GM19328 (cell line): ENCODE measurements at regions not wholly inside any gene's neighbourhood (a gene's known extent, or its start where the extent isn't known, plus 50 kb on each side); places are given as distances from the start of the nearest gene placed in this dataset.

Source experiments
- ATAC-seq: cut with Tn5 transposase; IDR thresholded peaks from one replicate; pipeline ENCODE4 v1.9.1; 2021; ENCODE audit warnings: mild to moderate bottlenecking, moderate library complexity; ENCODE audit not compliant: unreplicated experiment

GRCh38 chr7:67807826-67808225, 811.2 kb downstream of the TYW1 start:
- ATAC-seq, result no peak

DNA sequence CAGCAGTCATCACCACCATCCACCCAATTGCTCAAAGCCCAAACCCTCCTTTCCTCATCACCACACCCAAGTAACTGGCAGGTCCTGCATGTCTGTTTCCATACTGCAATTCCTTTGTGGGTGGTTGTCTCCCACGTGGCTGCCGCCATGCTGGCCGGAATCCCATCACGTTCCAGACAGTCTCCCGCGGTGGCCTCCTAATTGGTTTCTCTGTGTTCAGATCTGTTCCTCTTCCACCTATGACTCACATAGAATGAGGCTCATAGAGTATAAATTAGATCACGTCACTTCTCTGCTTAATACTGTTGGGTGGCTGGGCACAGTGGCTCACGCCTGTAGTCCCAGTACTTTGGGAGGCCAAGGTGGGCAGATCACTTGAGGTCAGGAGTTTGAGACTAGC, 813.0 kb downstream of the TYW1 start:
- no peak for ATAC-seq

DNA sequence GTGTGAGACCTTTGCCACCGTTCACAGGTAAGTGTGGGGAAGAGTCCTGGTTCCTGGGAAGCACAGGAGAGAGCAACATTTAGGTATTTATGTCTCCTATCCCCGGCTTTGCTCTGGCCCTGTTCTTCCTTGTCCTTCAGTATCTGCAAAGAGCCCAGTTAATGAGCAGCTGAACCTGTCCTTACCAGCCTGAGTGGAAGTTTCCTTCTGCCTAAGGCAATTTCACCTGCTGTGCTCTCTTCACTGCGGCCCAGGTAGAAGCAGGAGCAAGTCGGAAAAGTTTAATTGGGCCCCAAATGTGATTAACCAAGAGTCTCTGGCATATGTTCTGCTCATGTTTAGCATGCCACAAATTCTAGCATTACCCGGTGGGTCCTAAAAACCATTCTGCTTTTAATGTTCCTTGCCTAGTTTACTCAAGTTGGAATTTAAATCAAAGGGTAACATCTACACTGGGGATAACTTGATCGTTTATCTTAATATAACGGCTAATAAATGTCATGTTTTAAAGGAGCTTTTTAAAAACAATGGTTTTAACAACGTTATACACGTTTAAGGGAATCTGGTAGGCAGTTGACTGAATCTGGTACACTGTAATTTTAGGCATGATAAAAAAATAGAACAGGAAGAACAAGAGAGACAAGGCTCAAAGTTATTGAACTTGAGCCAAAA, 817.1 kb downstream of the TYW1 start:
- ATAC-seq, result no peak

- ATAC-seq, result no peak
Measured at GRCh38 chr7:67817481-67817880, 820.8 kb downstream of the TYW1 start.

GRCh38 chr7:67821116-67821515, 824.5 kb downstream of the TYW1 start:
- ATAC-seq, result no peak

- no peak for ATAC-seq
Measured at GRCh38 chr7:67823345-67823744, 826.7 kb downstream of the TYW1 start.

DNA sequence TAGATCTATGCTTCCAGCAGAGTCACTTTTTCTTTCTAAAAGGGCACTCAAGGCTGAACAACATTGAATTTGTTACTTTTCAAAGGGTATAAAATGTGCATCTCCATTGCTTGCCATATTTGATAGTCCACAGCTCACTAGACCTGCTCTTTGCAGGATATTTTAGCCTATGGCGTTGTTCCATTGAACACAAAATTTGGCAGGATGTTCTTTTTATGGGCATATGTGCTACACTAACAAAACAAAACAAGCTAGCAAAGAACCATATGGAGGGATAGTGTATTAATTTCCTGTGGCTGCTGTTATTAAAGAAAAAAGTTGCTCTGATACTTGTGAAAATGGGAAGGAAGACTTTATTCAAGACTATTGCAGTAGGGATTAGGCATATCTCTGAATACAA, 828.7 kb downstream of the TYW1 start:
- ATAC-seq, result no peak

- no peak for ATAC-seq
Measured at GRCh38 chr7:67841896-67842295, 845.3 kb downstream of the TYW1 start.

DNA sequence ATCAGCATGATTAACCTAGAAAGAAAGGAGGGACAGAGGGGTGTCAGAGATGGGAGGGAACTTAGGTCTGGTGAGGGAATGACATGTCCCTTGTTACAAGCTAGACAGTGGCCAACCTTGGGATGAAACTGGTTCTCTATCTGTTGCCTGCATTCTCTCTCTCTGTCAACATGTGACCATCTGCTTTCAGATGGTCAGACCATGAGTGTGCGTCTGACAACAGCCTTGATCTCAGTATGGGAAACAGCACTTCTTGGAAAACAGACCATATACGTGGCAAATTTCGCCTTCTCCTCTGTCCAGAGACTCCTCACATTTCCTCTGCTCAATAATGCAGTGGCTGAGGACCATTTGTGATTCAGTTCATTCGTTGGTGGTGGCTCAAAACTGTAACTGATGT, 845.9 kb downstream of the TYW1 start:
- no peak for ATAC-seq

- ATAC-seq, result no peak
Measured at GRCh38 chr7:67843001-67843565, 846.5 kb downstream of the TYW1 start.

- ATAC-seq, result no peak
Measured at GRCh38 chr7:67843615-67844014, 847.0 kb downstream of the TYW1 start.

GRCh38 chr7:67847092-67847787, 850.6 kb downstream of the TYW1 start:
- ATAC-seq, result no peak

DNA sequence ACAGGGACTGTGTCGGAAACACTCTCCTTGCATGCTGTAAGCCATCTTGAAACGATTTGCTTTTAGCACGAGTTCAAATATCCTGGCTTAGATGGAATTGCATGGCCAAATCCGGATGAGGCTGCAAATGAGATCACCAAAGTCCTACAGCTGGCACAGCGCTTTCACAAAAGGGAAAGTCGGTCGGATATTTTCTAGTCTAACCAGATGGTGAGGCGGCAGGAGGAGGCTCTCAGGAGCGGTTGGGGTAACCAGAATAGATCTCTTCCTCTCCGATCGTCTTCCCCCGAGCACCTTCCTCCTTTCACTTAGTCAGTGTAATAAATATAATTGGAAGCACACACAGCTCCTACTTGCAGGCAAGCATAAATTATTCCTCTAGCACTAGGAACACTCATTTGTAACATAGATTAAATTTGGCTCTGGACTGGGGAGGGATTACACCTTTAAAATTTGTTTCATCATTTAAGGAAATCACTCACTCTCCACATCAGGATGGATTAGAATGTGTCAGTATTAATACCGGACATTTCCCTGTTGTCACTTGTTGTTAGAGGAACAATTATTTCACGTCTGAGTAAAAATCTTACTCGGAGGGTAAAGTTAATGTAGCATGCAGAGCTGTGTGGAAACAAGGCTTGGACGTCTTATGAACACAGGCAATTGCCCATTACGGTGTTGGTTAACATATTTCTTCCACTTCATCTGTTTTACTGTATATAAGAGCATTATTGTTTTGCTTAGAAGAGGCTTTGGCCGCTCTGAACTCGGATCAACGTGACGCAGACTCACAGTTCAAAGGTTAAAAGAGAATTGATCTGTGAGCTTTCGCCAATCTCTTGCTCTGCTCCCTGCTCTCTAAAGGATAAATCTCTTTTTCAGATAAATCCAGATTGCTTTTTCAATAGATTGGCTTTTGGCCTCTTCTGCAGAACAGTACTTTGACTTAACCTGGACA, 857.9 kb downstream of the TYW1 start:
- no peak for ATAC-seq

DNA sequence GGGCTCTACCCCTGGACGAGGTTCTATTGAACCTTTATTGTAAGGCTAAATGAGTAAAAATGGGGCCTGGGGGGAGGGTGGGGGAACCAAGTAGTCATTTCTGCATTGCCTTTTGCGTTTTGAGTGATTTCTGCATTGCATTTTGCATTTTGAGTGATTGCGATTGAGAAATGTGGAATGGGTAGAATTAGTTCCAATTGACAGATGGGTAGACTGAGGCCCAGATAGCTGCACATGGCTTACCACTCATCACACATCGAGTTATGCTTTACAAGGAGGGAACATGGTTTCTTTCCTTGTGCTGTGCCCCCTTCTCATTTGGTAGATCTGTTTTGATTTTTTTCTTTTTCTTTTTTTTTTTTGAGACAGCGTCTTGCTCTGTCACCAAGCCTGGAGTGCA, 858.7 kb downstream of the TYW1 start:
- ATAC-seq, result no peak

DNA sequence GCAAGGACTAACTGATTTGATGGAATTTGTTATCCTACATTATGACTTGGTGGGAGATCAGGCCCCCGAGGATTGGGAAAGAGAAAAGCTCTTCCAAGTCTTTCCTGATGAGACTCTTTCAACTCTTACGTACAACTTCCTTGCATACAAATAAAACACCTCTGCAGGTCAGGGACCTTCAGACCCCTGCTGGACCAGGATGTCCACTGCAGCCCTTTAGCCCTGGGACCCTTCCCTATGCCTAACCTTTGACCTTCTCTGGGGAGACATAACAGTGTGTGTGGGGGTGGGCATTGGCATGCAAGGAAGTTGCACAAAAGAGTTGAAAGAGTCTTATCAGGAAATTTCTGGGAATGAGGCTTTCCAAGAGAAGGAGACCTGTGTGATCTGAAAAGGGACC, 859.4 kb downstream of the TYW1 start:
- no peak for ATAC-seq

DNA sequence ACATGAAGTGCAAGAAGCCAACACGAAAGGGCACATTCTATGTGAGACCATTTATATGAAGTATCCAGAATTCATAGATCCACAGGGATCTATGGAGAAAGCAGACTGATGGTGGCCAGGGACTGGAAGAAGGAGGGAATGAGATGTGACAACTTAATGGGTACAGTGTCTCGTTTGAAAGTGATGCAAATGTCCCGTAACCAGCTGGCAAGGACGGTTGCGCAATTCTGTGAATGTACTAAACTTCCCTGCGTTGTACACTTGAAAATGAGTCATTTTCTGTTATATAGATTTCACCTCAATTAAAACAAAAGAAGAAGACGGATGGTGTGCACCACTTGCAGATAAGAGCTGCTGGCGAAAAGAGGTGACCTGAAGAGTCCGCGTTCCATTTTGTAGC, 861.1 kb downstream of the TYW1 start:
- ATAC-seq, result no peak

DNA sequence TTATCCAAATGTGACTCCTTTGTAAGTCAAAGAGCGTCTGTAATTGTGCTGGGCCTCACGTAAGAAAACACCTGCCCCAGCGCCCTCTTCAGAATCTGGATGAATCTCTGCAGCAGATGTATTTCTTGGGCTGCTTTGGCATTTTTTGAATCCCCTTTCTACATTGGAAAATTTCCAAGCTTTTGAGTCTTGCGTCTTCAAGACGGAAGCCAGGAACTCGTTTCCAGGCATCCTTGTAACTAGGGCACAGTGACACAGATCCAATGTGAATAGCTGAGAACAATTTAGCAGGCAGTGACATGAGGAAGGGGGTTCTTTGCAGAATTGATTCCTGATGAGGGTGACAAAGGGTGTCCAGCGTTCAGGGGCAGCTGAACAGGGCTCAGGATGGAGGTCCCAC, 862.3 kb downstream of the TYW1 start:
- no peak for ATAC-seq

DNA sequence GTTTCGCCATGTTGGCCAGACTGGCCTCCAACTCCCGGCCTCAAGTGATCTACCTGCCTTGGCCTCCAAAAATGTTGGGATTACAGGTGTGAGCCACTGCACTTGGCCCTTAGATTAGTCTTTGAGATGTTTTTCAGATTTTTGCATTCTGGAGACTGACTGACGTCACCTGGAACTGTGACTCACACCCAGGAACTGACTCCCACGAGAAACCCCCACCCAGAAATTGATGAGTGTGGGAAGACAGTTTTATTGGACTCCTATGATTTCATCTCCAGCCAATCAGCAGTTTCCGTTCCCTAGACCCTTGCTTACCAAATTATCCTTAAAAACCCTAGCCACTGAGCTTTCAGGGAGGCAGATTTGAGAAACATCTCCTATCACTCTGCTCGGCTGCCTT, 867.3 kb downstream of the TYW1 start:
- ATAC-seq, result no peak

DNA sequence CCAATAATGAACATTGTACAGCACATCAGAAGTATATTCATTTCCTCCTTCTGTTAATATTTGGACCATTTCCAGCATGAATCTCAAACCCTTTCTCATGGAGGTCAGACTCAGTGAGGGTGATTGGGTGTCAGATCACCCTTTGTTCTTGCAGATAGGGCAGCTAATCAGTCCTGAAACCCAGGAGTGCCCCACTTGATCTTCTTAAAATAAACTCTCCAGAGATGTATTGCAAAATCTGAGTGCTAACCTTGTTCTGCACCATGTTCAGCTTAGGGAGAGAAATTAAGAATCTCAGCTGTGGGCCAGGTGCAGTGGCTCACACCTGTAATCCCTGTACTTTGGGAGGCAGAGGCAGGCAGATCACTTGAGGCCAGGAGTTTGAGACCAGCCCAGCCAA, 869.4 kb downstream of the TYW1 start:
- no peak for ATAC-seq

DNA sequence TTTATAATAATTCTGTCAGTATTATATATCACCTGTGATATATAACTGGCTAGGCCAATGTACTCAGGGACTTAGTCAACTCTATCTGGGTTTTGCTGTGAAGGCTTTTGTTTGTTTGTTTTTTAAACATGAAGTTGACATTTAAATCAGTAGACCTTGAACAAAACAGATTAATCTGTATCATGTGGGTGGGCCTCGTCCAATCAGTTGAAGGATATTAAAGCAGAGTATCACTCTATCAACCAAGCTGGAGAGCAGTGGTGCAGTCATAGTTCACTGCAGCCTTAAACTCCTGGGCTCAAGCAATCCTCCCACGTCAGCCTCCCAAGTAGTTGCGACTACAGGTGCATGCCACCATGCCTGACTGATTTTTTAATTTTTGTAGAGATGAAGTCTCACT, 870.2 kb downstream of the TYW1 start:
- ATAC-seq, result no peak

GRCh38 chr7:67870396-67870795, 873.8 kb downstream of the TYW1 start:
- ATAC-seq, result no peak
